ENCODE measurements at regions not wholly inside any gene's neighbourhood (a gene's known extent, or its start where the extent isn't known, plus 50 kb on each side); places are given as distances from the start of the nearest gene placed in this dataset.

- Mint-ChIP-seq H3K27ac (no peak overlapping the region), H3K4me1 (ENCODE audit: low read depth) (no peaks in the 10 kb centered on the region), H3K36me3 (ENCODE audit: low read depth) (no peaks in the 10 kb centered on the region), H3K27me3 (peaks cover 12% of the 10 kb centered on the region), H3K9me3 (no peaks in the 10 kb centered on the region), H3K4me3 (no peak overlapping the region)
- TF ChIP-seq, protein P1, sequence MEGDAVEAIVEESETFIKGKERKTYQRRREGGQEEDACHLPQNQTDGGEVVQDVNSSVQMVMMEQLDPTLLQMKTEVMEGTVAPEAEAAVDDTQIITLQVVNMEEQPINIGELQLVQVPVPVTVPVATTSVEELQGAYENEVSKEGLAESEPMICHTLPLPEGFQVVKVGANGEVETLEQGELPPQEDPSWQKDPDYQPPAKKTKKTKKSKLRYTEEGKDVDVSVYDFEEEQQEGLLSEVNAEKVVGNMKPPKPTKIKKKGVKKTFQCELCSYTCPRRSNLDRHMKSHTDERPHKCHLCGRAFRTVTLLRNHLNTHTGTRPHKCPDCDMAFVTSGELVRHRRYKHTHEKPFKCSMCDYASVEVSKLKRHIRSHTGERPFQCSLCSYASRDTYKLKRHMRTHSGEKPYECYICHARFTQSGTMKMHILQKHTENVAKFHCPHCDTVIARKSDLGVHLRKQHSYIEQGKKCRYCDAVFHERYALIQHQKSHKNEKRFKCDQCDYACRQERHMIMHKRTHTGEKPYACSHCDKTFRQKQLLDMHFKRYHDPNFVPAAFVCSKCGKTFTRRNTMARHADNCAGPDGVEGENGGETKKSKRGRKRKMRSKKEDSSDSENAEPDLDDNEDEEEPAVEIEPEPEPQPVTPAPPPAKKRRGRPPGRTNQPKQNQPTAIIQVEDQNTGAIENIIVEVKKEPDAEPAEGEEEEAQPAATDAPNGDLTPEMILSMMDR (IDR thresholded peaks at IDR 0.05) = no peak
- POLR2A ChIA-PET = interaction anchor here (0.5 kb wide), 1 partner anchor 203 kb away, joined by 3 read pairs; no protein-coding TSS in a partner anchor
- intact Hi-C loops (cut with micrococcal nuclease) = no loop called here
- DNase-seq (no peak), ATAC-seq (no peak)
- CTCF ChIA-PET = interaction anchor here (0.8 kb wide), 1 partner anchor 26 kb away, joined by 3 read pairs; no protein-coding TSS in a partner anchor
These were observed 70.9 kb upstream of the OTX2 start for GRCh38 chr14:56881181-56881580.

GRCh38 chr14:56878766-56879165 lies 68.5 kb upstream of the OTX2 start:
- ChIA-PET POLR2A (no interaction called here), CTCF (no interaction called here)
- intact Hi-C loops (cut with micrococcal nuclease) = no loop called here
- no peak for ATAC-seq
- H3K9me3 Mint-ChIP-seq = no peaks in the 10 kb centered on the region
- no peak overlapping the region for H3K27ac Mint-ChIP-seq
- TF ChIP-seq, protein P1 (IDR thresholded peaks at IDR 0.05) = no peak
- H3K27me3 Mint-ChIP-seq = peaks cover 13% of the 10 kb centered on the region
- no peaks in the 10 kb centered on the region for H3K4me1 Mint-ChIP-seq (ENCODE audit: low read depth)
- no peak for DNase-seq
- H3K4me3 Mint-ChIP-seq = no peak overlapping the region
- no peaks in the 10 kb centered on the region for H3K36me3 Mint-ChIP-seq (ENCODE audit: low read depth)

GRCh38 chr14:56875104-56875675 lies 64.9 kb upstream of the OTX2 start:
- H3K36me3 Mint-ChIP-seq (ENCODE audit: low read depth) = no peaks in the 10 kb centered on the region
- intact Hi-C loops (cut with micrococcal nuclease) = no loop called here
- POLR2A ChIA-PET = no interaction called here
- H3K4me3 Mint-ChIP-seq = no peak overlapping the region
- TF ChIP-seq, protein P1 (IDR thresholded peaks at IDR 0.05) = peak; percentile 47
- ATAC-seq (no peak), DNase-seq (no peak)
- H3K27ac Mint-ChIP-seq = no peak overlapping the region
- peaks cover 11% of the 10 kb centered on the region for H3K27me3 Mint-ChIP-seq
- no peaks in the 10 kb centered on the region for H3K4me1 Mint-ChIP-seq (ENCODE audit: low read depth)
- CTCF ChIA-PET = no interaction called here
- no peaks in the 10 kb centered on the region for H3K9me3 Mint-ChIP-seq

DNA sequence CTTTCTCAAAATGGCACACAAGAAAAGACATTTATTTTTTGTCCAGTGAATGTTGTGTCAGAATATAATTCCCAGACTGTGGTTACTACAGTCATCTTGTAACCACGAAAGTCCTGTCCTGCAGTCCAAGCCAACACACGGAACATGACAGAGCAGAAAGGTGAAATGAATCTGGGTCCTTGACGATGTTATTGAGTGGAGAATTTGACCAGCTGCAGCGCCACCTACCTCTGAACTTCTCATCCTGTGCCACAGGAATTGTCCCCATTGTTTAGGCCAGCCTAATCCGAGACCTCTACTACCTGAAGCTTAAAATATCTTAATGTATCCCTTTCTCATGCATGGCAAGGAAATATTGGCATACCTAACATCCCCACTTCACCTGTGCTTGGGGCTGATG lies 64.1 kb upstream of the OTX2 start:
- peaks cover 10% of the 10 kb centered on the region for H3K27me3 Mint-ChIP-seq
- no peaks in the 10 kb centered on the region for H3K4me1 Mint-ChIP-seq (ENCODE audit: low read depth)
- TF ChIP-seq, protein P1 (IDR thresholded peaks at IDR 0.05) = no peak
- ChIA-PET CTCF (no interaction called here), POLR2A (no interaction called here)
- H3K36me3 Mint-ChIP-seq (ENCODE audit: low read depth) = no peaks in the 10 kb centered on the region
- no peak for ATAC-seq
- peak; percentile 23 for DNase-seq
- H3K27ac Mint-ChIP-seq = no peak overlapping the region
- H3K9me3 Mint-ChIP-seq = no peaks in the 10 kb centered on the region
- H3K4me3 Mint-ChIP-seq = no peak overlapping the region
- intact Hi-C loops (cut with micrococcal nuclease) = no loop called here

GRCh38 chr14:56870336-56870735 lies 60.1 kb upstream of the OTX2 start:
- ChIA-PET POLR2A (no interaction called here), CTCF (no interaction called here)
- Mint-ChIP-seq H3K4me3 (no peak overlapping the region), H3K9me3 (no peaks in the 10 kb centered on the region), H3K27ac (no peak overlapping the region), H3K27me3 (peaks cover 8% of the 10 kb centered on the region), H3K4me1 (ENCODE audit: low read depth) (no peaks in the 10 kb centered on the region), H3K36me3 (ENCODE audit: low read depth) (no peaks in the 10 kb centered on the region)
- ATAC-seq (no peak), DNase-seq (no peak)
- TF ChIP-seq, protein P1 (IDR thresholded peaks at IDR 0.05) = no peak
- intact Hi-C loops (cut with micrococcal nuclease) = no loop called here

All from activated CD8-positive, alpha-beta T cell treated with anti-CD3 and anti-CD28 coated beads for 36 hours (primary cell).